ENCODE measurements at regions not wholly inside any gene's neighbourhood (a gene's known extent, or its start where the extent isn't known, plus 50 kb on each side); places are given as distances from the start of the nearest gene placed in this dataset.

GRCh38 chr3:157948605-157949383 lies 157.4 kb downstream of the SHOX2 start:
- Mint-ChIP-seq H3K4me1 (ENCODE audit: low read depth) (no peaks in the 10 kb centered on the region), H3K27ac (no peak overlapping the region), H3K9me3 (no peaks in the 10 kb centered on the region), H3K27me3 (ENCODE audit: low read depth) (no peaks in the 10 kb centered on the region), H3K36me3 (ENCODE audit: low read depth) (no peaks in the 10 kb centered on the region), H3K4me3 (no peak overlapping the region)
- no peak for DNase-seq (ENCODE audit: low spot score)

GRCh38 chr3:157939166-157939565 lies 167.1 kb downstream of the SHOX2 start:
- Mint-ChIP-seq H3K9me3 (no peaks in the 10 kb centered on the region), H3K36me3 (ENCODE audit: low read depth) (no peaks in the 10 kb centered on the region), H3K4me1 (ENCODE audit: low read depth) (no peaks in the 10 kb centered on the region), H3K4me3 (no peak overlapping the region), H3K27ac (no peak overlapping the region), H3K27me3 (ENCODE audit: low read depth) (no peaks in the 10 kb centered on the region)
- DNase-seq (ENCODE audit: low spot score): no peak

- no peaks in the 10 kb centered on the region for H3K27me3 Mint-ChIP-seq (ENCODE audit: low read depth)
- H3K27ac Mint-ChIP-seq: no peak overlapping the region
- no peaks in the 10 kb centered on the region for H3K36me3 Mint-ChIP-seq (ENCODE audit: low read depth)
- no peaks in the 10 kb centered on the region for H3K9me3 Mint-ChIP-seq
- no peaks in the 10 kb centered on the region for H3K4me1 Mint-ChIP-seq (ENCODE audit: low read depth)
- DNase-seq (ENCODE audit: low spot score): no peak
- no peak overlapping the region for H3K4me3 Mint-ChIP-seq
Observed at GRCh38 chr3:157938154-157938779, 168.0 kb downstream of the SHOX2 start.

- no peaks in the 10 kb centered on the region for H3K4me1 Mint-ChIP-seq (ENCODE audit: low read depth)
- no peaks in the 10 kb centered on the region for H3K9me3 Mint-ChIP-seq
- H3K27ac Mint-ChIP-seq: no peak overlapping the region
- DNase-seq (ENCODE audit: low spot score): no peak
- no peak overlapping the region for H3K4me3 Mint-ChIP-seq
- no peaks in the 10 kb centered on the region for H3K36me3 Mint-ChIP-seq (ENCODE audit: low read depth)
- H3K27me3 Mint-ChIP-seq (ENCODE audit: low read depth): no peaks in the 10 kb centered on the region
Observed at GRCh38 chr3:157931517-157931916, 174.7 kb downstream of the SHOX2 start.

- Mint-ChIP-seq H3K9me3 (no peaks in the 10 kb centered on the region), H3K4me3 (no peak overlapping the region), H3K27ac (no peak overlapping the region), H3K27me3 (ENCODE audit: low read depth) (no peaks in the 10 kb centered on the region), H3K4me1 (ENCODE audit: low read depth) (no peaks in the 10 kb centered on the region), H3K36me3 (ENCODE audit: low read depth) (no peaks in the 10 kb centered on the region)
- DNase-seq (ENCODE audit: low spot score): no peak
Observed at GRCh38 chr3:157930000-157930780, 176.0 kb downstream of the SHOX2 start.

GRCh38 chr3:157926822-157927221 lies 179.4 kb downstream of the SHOX2 start:
- H3K4me1 Mint-ChIP-seq (ENCODE audit: low read depth): no peaks in the 10 kb centered on the region
- H3K4me3 Mint-ChIP-seq: no peak overlapping the region
- H3K9me3 Mint-ChIP-seq: no peaks in the 10 kb centered on the region
- no peaks in the 10 kb centered on the region for H3K36me3 Mint-ChIP-seq (ENCODE audit: low read depth)
- DNase-seq (ENCODE audit: low spot score): no peak
- H3K27me3 Mint-ChIP-seq (ENCODE audit: low read depth): no peaks in the 10 kb centered on the region
- no peak overlapping the region for H3K27ac Mint-ChIP-seq

GRCh38 chr3:157922614-157923013 lies 183.6 kb downstream of the SHOX2 start:
- Mint-ChIP-seq H3K4me1 (ENCODE audit: low read depth) (no peaks in the 10 kb centered on the region), H3K27me3 (ENCODE audit: low read depth) (no peaks in the 10 kb centered on the region), H3K36me3 (ENCODE audit: low read depth) (no peaks in the 10 kb centered on the region), H3K27ac (no peak overlapping the region), H3K9me3 (no peaks in the 10 kb centered on the region), H3K4me3 (no peak overlapping the region)
- no peak for DNase-seq (ENCODE audit: low spot score)

GRCh38 chr3:157921811-157922210 lies 184.4 kb downstream of the SHOX2 start:
- no peaks in the 10 kb centered on the region for H3K36me3 Mint-ChIP-seq (ENCODE audit: low read depth)
- no peak overlapping the region for H3K27ac Mint-ChIP-seq
- no peaks in the 10 kb centered on the region for H3K4me1 Mint-ChIP-seq (ENCODE audit: low read depth)
- H3K9me3 Mint-ChIP-seq: no peaks in the 10 kb centered on the region
- H3K4me3 Mint-ChIP-seq: no peak overlapping the region
- DNase-seq (ENCODE audit: low spot score): no peak
- no peaks in the 10 kb centered on the region for H3K27me3 Mint-ChIP-seq (ENCODE audit: low read depth)

- no peaks in the 10 kb centered on the region for H3K27me3 Mint-ChIP-seq (ENCODE audit: low read depth)
- H3K4me1 Mint-ChIP-seq (ENCODE audit: low read depth): no peaks in the 10 kb centered on the region
- H3K36me3 Mint-ChIP-seq (ENCODE audit: low read depth): no peaks in the 10 kb centered on the region
- no peak for DNase-seq (ENCODE audit: low spot score)
- H3K4me3 Mint-ChIP-seq: no peak overlapping the region
- H3K9me3 Mint-ChIP-seq: no peaks in the 10 kb centered on the region
- H3K27ac Mint-ChIP-seq: no peak overlapping the region
Observed at GRCh38 chr3:157920822-157921700, 185.2 kb downstream of the SHOX2 start.

GRCh38 chr3:157919319-157919887 lies 186.8 kb downstream of the SHOX2 start:
- H3K27me3 Mint-ChIP-seq (ENCODE audit: low read depth): no peaks in the 10 kb centered on the region
- H3K4me3 Mint-ChIP-seq: no peak overlapping the region
- H3K36me3 Mint-ChIP-seq (ENCODE audit: low read depth): no peaks in the 10 kb centered on the region
- H3K9me3 Mint-ChIP-seq: no peaks in the 10 kb centered on the region
- no peak for DNase-seq (ENCODE audit: low spot score)
- H3K4me1 Mint-ChIP-seq (ENCODE audit: low read depth): no peaks in the 10 kb centered on the region
- no peak overlapping the region for H3K27ac Mint-ChIP-seq

GRCh38 chr3:157918402-157918801 lies 187.8 kb downstream of the SHOX2 start:
- Mint-ChIP-seq H3K4me1 (ENCODE audit: low read depth) (no peaks in the 10 kb centered on the region), H3K27ac (no peak overlapping the region), H3K36me3 (ENCODE audit: low read depth) (no peaks in the 10 kb centered on the region), H3K27me3 (ENCODE audit: low read depth) (no peaks in the 10 kb centered on the region), H3K4me3 (no peak overlapping the region), H3K9me3 (no peaks in the 10 kb centered on the region)
- DNase-seq (ENCODE audit: low spot score): no peak

GRCh38 chr3:157916672-157917071 lies 189.5 kb downstream of the SHOX2 start:
- Mint-ChIP-seq H3K9me3 (no peaks in the 10 kb centered on the region), H3K27me3 (ENCODE audit: low read depth) (no peaks in the 10 kb centered on the region), H3K4me3 (no peak overlapping the region), H3K27ac (no peak overlapping the region), H3K36me3 (ENCODE audit: low read depth) (no peaks in the 10 kb centered on the region), H3K4me1 (ENCODE audit: low read depth) (no peaks in the 10 kb centered on the region)
- DNase-seq (ENCODE audit: low spot score): no peak

GRCh38 chr3:157914882-157915281 lies 191.3 kb downstream of the SHOX2 start:
- H3K27ac Mint-ChIP-seq: no peak overlapping the region
- no peaks in the 10 kb centered on the region for H3K27me3 Mint-ChIP-seq (ENCODE audit: low read depth)
- no peaks in the 10 kb centered on the region for H3K9me3 Mint-ChIP-seq
- H3K4me1 Mint-ChIP-seq (ENCODE audit: low read depth): no peaks in the 10 kb centered on the region
- H3K4me3 Mint-ChIP-seq: no peak overlapping the region
- DNase-seq (ENCODE audit: low spot score): no peak
- no peaks in the 10 kb centered on the region for H3K36me3 Mint-ChIP-seq (ENCODE audit: low read depth)

Data from T-helper 2 cell treated with Interferon-gamma antibody and Interleukin-4, amounts not matched to agents 5 μg/mL and 100 μg/mL, for 36 hours (primary cell).